Adipose tissue (tissue), 3 donors: ENCODE measurements at regions not wholly inside any gene's neighbourhood (a gene's known extent, or its start where the extent isn't known, plus 50 kb on each side); places are given as distances from the start of the nearest gene placed in this dataset.

Experiments
- H3K27ac ChIP-seq: one replicate; pipeline ENCODE4 v1.5.1; 2013; ENCODE audit warnings: low read depth, low read length
- WGBS, 3 donors: extraction: QIAGEN DNeasy Blood & Tissue Kit; methylation state at CpG; one replicate each; pipeline ENCODE4 v1.1.7; 2013; 5-methylcytosine and 5-hydroxymethylcytosine counted together
- donor health status: healthy with polysubstance abuse.
- donor health status: Bipolar disorder and iron deficiency.
- donor health status: healthy.

- WGBS, 3 donors: 19 to 55% (median 49%) methylated on average over 23 of the region's 23 CpGs
- H3K27ac ChIP-seq: no peak overlapping the region
Observed at GRCh38 chr17:77676237-77676661, 282.3 kb upstream of the TNRC6C start.

DNA sequence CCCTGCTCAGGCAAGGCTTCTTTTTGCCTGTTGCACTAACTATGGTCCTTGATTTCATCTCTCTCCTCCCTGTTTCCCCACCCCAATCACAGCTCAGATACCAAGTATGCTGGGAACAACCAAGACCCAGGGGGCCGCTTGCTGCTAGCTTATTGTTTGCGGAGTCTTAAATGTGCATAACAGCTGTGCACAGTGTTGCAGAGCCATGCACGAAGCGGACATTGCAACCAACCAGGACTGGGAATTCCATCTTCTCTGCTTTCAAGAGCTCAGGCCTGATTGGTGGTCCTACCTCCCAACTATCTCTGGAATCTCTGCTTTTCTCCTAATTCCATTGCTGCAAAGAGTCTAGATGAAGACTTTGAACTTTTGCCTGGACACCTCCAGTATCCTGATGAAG lies 281.3 kb upstream of the TNRC6C start:
- 47 to 68% (median 64%) methylated on average over 4 of the region's 4 CpGs for WGBS, 3 donors
- no peak overlapping the region for H3K27ac ChIP-seq

GRCh38 chr17:77677630-77678029 lies 280.9 kb upstream of the TNRC6C start:
- no peak overlapping the region for H3K27ac ChIP-seq

DNA sequence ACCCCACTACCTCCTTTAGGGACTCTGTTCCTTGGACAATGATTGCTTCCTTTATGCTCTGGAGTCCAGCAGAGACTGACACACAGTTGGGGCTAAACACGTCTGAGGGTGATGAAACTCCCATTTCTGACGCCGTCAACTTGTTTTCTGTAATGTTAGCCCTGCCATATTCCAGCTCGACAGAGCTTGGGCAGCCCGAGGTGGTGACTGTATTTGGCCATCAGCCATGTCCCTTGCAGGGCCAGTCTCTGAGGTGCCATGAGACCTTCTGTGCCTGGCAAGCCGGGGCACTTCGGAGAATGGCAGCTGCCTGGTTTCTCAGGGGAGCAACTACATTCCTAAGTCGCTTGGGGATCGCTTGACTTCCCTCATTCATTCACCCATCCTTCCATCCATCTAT lies 278.9 kb upstream of the TNRC6C start:
- WGBS, 3 donors: 56 to 79% (median 74%) methylated on average over 9 of the region's 9 CpGs
- H3K27ac ChIP-seq: no peak overlapping the region

More at GRCh38 chr17:77677630-77678029, 280.9 kb upstream of the TNRC6C start:
- 49 to 74% (median 67%) methylated on average over 13 of the region's 13 CpGs for WGBS, 3 donors

DNA sequence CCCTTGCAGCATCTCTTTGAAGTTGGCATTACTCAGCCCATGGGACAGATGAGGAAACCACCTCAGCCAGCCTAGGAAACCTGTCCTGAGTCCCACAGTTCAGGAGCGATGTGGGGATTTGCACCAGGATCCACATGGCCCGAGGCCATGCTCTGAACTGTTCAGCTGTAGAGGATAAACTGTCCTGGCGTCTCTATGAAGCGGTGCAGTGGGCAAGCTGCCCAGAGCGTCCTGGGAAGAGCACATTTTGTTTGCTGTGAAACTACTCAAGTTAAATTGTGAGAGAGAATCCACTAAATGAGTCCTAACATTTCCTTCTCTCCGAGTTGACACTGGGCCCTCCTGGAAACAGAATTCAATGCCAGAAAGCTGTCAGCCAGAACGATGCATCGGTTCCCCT lies 276.6 kb upstream of the TNRC6C start:
- no peak overlapping the region for H3K27ac ChIP-seq
- WGBS, 3 donors: 39 to 63% (median 52%) methylated on average over 8 of the region's 8 CpGs

GRCh38 chr17:77684803-77685798 lies 273.4 kb upstream of the TNRC6C start:
- WGBS, 3 donors: 50 to 60% (median 57%) methylated on average over 15 of the region's 15 CpGs

DNA sequence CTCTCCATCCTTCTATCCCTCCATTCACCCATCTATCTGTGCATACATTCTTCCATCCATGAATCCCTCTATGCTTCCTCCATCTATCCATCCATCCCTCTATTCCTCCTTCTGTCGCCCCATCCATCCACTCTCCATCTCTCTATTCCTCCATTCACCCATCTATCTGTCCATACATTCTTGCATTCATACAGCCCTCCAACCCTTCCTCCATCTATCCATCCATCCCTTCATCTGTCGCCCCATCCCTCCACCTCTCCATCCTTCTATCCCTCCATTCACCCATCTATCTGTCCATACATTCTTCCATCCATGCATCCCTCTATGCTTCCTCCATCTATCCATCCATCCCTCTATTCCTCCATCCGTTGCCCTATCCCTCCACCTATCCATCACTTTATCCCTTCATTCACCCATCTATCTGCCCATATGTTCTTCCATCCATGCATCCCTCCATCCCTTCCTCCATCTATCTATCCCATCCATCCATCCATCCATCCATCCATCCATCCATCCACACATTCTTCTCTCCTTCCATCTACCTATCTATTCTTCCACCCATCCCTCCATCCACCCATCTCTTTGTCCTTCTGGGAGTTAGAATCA lies 272.5 kb upstream of the TNRC6C start:
- no peak overlapping the region for H3K27ac ChIP-seq
- WGBS, 3 donors: 78 to 96% (median 94%) methylated on average over 3 of the region's 3 CpGs

More at GRCh38 chr17:77684803-77685798, 273.4 kb upstream of the TNRC6C start:
- H3K27ac ChIP-seq: no peak overlapping the region

- no peak overlapping the region for H3K27ac ChIP-seq
- 81 to 96% (median 93%) methylated on average over 8 of the region's 8 CpGs for WGBS, 3 donors
Observed at GRCh38 chr17:77686903-77687302, 271.6 kb upstream of the TNRC6C start.

DNA sequence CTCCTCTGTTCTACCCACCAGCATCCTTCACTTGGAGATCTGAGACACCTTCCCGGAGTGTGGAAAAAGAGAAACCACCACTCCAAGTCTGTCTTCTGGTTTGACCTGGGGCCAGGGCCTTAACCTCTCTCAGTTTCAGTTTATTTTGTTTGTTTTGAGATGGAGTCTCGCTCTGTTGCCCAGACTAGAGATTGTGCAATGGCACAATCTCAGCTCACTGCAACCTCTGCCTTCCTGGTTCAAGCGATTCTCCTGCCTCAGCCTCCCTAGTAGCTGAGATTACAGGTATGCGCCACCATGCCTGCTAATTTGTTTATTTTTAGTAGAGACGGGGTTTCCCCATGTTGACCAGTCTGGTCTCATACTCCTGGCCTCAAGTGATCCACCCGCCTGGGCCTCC lies 271.1 kb upstream of the TNRC6C start:
- H3K27ac ChIP-seq: no peak overlapping the region
- 85 to 94% (median 90%) methylated on average over 6 of the region's 6 CpGs for WGBS, 3 donors

DNA sequence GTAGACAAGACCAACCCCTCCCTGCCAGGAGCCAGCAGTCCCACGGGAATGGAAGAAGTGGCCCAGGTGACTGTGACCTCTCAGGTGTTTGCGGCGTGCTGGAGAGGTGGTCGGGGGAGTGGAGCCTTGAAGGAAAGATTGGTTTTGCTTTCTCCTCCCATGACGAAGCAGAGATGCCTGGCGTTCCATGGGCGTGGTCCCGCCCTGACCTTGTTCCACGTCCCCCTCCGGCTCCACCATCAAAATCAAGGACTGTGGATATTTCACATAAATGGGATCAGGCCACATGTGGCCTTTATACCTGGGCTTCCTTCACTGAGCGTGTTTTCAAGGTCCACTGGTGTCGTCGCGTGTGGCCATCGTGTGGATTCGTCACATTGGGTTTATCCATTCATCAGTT lies 270.6 kb upstream of the TNRC6C start:
- WGBS, 3 donors: 84 to 97% (median 95%) methylated on average over 16 of the region's 16 CpGs
- no peak overlapping the region for H3K27ac ChIP-seq

GRCh38 chr17:77688369-77688768 lies 270.1 kb upstream of the TNRC6C start:
- WGBS, 3 donors: 46 to 65% (median 60%) methylated on average over 4 of the region's 4 CpGs
- H3K27ac ChIP-seq: no peak overlapping the region

DNA sequence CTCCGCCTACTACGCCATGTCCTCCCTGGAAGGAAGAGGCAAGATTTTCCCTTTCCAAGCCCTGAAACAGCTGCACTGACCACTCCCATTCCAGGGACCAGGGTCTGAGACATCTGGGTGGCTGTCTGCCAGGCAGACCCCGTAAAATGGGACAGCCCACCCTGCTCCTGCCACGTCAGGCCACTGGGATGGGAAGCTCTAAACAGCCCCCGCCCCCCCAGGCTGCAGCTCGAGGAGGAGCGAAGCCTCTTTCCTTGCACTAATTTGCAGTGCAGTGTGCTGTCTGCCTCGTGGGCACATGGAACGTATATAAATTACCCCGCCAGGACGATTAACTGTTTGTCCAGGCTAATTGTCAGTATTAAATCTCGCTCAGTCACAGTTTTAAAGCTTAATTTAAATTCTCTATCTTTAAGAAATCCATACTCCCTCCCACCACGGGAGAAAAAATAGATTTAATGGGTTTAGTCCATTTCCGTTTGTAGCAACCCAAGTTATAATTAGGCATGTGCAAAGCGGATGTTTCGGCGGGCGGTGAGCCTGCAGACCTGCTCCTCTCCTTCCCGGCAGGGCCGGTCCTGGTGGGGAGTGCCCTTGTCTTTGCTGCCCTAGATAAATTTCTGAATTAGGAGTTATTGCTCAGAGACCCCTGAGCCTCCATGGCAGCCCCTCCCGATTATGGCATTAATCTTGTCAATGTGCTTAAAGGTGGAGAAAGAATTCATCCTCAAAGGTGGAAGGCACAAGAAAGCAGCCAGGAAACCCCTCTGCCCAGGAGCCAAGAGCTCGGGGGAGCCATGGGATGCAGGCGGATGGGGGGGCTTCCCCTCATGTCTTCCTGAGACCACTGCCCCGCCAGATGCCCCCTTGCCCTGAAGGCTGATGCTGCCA lies 268.0 kb upstream of the TNRC6C start:
- H3K27ac ChIP-seq: no peak overlapping the region
- WGBS, 3 donors: 16 to 24% (median 22%) methylated on average over 24 of the region's 24 CpGs

GRCh38 chr17:77691216-77692085 lies 267.1 kb upstream of the TNRC6C start:
- no peak overlapping the region for H3K27ac ChIP-seq
- WGBS, 3 donors: 65 to 90% (median 89%) methylated on average over 21 of the region's 21 CpGs

DNA sequence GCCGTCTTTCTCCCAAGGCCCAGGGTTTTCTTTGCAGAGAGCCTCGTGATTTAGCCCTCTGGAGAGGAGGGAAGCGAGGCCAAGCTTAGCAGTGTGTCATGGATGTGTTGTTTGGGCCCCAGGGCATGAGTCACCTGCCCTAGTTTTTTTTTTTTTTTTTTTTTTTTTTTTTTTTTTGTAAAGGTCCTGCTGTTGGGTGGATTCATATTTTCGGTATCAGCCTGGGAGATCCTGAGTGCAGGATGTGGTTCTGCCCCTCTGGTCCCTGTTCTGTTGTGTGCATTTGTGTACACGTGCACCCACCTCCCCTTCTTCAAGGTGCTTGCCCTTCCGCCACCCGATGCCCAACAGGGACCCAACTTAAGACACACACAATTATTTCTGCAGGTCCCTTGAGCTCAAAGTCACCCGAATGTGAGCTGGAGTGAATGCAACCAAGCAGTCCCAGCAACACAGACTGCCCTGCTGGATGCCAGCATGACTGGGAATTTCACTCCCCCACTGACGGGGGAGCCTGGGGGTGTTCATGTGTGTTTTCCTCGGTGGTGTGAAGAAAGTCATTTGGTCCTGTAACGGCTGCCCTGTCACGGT lies 265.8 kb upstream of the TNRC6C start:
- WGBS, 3 donors: 61 to 82% (median 80%) methylated on average over 12 of the region's 12 CpGs
- no peak overlapping the region for H3K27ac ChIP-seq

GRCh38 chr17:77693301-77693700 lies 265.2 kb upstream of the TNRC6C start:
- WGBS, 3 donors: 67 to 85% (median 83%) methylated on average over 9 of the region's 9 CpGs
- H3K27ac ChIP-seq: no peak overlapping the region

GRCh38 chr17:77693776-77694175 lies 264.7 kb upstream of the TNRC6C start:
- 36 to 84% (median 78%) methylated on average over 7 of the region's 7 CpGs for WGBS, 3 donors
- H3K27ac ChIP-seq: no peak overlapping the region
